Keratinocyte (primary cell): ENCODE measurements at regions not wholly inside any gene's neighbourhood (a gene's known extent, or its start where the extent isn't known, plus 50 kb on each side); places are given as distances from the start of the nearest gene placed in this dataset.

Source experiments
- EZH2 ChIP-seq: IDR thresholded peaks from one replicate; pipeline ENCODE4 v1.6.1; 2012; ENCODE audit warnings: inconsistent platforms, mild to moderate bottlenecking, low read length, moderate library complexity
- TF ChIP-seq, protein P1 (sequence below), 3 experiments: IDR thresholded peaks in 1 of 3; conservative IDR thresholded peaks in 1 of 3; optimal IDR thresholded peaks in 1 of 3; 2 replicates in 2 of 3; 3 replicates in 1 of 3; pipeline versions ENCODE3 to v1.5.1; 2011; ENCODE audit warnings: low read length in 3 of 3, mild to moderate bottlenecking in 3 of 3, moderate library complexity in 2 of 3, control low read depth in 1 of 3, inconsistent platforms in 1 of 3; ENCODE audit not compliant: insufficient read depth in 2 of 3; ENCODE audit errors: extremely low read depth in 1 of 3

- no peak for TF ChIP-seq EZH2
- TF ChIP-seq, protein P1, sequence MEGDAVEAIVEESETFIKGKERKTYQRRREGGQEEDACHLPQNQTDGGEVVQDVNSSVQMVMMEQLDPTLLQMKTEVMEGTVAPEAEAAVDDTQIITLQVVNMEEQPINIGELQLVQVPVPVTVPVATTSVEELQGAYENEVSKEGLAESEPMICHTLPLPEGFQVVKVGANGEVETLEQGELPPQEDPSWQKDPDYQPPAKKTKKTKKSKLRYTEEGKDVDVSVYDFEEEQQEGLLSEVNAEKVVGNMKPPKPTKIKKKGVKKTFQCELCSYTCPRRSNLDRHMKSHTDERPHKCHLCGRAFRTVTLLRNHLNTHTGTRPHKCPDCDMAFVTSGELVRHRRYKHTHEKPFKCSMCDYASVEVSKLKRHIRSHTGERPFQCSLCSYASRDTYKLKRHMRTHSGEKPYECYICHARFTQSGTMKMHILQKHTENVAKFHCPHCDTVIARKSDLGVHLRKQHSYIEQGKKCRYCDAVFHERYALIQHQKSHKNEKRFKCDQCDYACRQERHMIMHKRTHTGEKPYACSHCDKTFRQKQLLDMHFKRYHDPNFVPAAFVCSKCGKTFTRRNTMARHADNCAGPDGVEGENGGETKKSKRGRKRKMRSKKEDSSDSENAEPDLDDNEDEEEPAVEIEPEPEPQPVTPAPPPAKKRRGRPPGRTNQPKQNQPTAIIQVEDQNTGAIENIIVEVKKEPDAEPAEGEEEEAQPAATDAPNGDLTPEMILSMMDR (optimal IDR thresholded peaks at IDR 0.05 in 1 of 3, IDR thresholded peaks at IDR 0.05 in 1 of 3, conservative IDR thresholded peaks at IDR 0.05 in 1 of 3; ENCODE audit: extremely low read depth in 1 of 3, insufficient read depth in 2 of 3, low read length in 3 of 3) = no peak
Observed at GRCh38 chr7:57256637-57257375, 124.6 kb upstream of the ZNF479 start.
